Posterior cingulate gyrus (tissue), 11 donors: ENCODE measurements at regions not wholly inside any gene's neighbourhood (a gene's known extent, or its start where the extent isn't known, plus 50 kb on each side); places are given as distances from the start of the nearest gene placed in this dataset.
"Not testable (repeated sequence)": the region's sequence is repeated elsewhere in the genome, so short reads cannot be mapped to it uniquely, and the experiment has no call there.

Experiments used
- DNase-seq, 10 donors: peaks; one replicate each; pipeline versions ENCODE4 v3.0.0 to v3.0.0-alpha.2; 2020 to 2021; ENCODE audit warnings: mixed read lengths in 3 of 10
- intact Hi-C: fragments of 100-400 bp; cut with DNase I; formaldehyde crosslinking; loops from one replicate; pipeline ENCODE4 v1.15.1; 2023

GRCh38 chr10:5268743-5269142, 72.1 kb downstream of the AKR1C4 start:
- intact Hi-C loops, result no loop called here
- no peak for DNase-seq

DNA sequence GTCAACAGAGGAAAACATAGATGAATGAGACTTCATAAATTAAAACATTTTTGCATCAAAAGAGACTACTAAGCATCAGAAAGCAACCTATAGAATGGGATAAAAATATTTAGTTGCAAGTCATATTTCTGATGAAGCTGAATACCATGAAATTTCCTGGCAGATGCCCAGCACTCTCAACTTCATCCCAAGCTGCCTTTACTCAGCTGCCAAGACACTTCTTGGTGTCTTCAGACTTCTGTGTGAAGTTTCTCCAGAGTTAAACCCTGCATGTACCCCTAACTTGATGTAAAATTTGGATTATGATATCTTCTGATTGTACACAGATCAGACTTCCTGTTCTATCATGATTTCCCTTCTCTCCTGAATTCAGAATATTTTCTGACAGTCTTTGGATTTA, 73.2 kb downstream of the AKR1C4 start:
- no peak for DNase-seq
- intact Hi-C loops, result no loop called here

DNA sequence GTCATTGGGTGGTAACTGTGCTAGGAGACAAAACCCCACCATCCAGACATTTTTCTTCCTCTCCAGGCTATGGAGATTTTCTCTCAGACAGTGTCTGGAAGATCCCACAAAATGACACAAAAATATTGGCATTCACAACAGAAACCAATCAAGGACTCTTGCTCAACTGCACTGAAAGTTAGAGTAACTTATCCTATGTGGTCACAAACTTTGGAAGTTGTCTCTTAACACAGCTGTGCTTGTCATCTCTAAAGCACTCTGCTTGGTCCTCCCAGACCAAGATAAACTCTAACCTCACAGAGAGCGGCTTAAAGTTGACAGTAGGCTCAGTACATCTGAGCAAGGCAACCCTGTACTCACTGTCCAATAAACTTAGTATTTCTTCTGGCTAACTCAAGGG, 74.9 kb downstream of the AKR1C4 start:
- intact Hi-C loops, result no loop called here
- DNase-seq, result no peak

- intact Hi-C loops, result no loop called here
- DNase-seq, result no peak
Observed at GRCh38 chr10:5272065-5272803, 75.6 kb downstream of the AKR1C4 start.

GRCh38 chr10:5274795-5275194, 78.2 kb downstream of the AKR1C4 start:
- intact Hi-C loops, result no loop called here
- DNase-seq, result no peak

GRCh38 chr10:5281356-5281755, 83.4 kb upstream of the UCN3 start:
- DNase-seq, result no peak
- intact Hi-C loops, result no loop called here

DNA sequence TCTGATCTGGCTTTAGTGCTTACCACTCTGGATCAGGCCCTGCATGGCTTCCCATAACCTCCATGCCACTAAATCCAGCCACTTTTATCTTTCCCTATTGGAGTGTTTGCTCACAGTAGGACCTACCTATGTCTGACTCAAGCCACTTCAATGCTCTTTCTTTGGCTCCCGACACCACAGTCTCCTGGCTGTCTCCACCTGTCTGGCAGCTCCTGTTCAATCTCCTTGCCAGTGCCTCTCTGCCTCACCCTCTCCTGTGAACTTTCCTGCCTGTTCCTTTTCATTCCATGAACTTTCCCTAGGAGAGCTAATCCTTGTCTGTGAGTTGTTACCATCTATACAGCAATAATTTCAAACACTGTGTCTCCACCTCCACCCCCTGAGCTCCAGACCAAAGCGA, 82.6 kb upstream of the UCN3 start:
- DNase-seq, result no peak
- intact Hi-C loops, result loop anchor here (2.0 kb wide), 1 partner anchor 433 kb away; no protein-coding TSS in a partner anchor

DNA sequence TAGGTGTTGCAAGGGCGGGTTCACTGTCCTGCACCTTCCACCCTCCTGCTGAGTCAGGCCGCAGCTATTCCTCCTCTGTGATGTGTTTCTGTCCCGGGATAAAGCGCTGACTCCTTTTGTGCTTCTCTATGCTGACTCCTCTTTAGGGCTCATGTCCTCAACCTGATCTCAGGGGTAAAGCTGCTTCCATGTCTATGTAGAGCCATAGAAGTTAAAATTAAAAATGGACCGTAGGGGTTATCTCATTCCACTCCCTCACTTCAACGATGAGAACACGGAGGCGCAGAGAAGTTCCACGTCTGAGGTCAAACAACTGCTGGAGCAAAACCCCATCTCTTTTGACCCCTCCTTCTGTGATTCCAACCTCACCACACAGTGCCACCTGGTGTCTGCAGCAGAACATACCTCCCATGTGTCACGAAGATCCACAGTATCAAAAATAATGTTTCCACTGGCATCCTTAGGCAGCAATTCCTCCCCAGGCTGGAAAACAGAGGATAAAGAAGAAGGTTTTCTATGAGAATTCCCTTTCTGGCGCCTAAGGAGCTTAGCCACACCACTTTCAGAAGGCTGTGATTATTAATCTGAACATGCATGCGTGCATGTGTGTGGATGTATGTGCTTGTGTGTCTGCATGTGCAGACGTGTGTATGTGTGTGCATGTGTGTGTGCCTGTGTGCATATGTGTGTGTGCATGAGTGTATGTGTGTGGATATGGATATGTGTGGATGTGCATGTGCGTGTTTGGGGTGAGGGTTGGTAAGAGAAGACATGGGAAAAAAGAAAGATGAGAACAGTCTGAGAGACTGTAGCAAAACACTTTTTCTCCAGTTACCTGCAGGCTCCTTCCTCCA, 81.2 kb upstream of the UCN3 start:
- peak in 3 of 10 donors; percentile 13 to 61 (median 15) for DNase-seq

GRCh38 chr10:5284311-5285057, 80.3 kb upstream of the UCN3 start:
- intact Hi-C loops, result no loop called here
- DNase-seq, result no peak

More for the DNA sequence above, 81.2 kb upstream of the UCN3 start:
- intact Hi-C loops, result loop anchor here (2.0 kb wide), 1 partner anchor 435 kb away; no protein-coding TSS in a partner anchor

DNA sequence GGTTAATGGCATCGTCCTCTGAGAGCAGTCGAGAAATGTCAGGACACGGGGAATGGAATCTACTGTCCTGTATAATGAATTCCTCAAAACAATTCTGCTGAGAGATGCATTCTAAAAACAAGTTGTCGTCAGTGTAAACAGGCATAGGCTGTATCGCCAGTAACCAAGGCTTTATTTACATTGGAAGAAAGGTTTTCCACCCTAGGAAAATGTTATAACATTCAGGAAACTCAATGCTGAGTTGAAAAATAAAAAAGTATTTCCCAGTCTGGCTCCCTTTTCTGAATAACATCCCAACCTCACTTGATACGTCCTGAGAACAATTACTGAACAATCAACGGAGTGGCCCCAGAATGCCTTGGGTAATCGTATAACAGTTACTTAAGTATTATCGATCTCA, 79.6 kb upstream of the UCN3 start:
- intact Hi-C loops, result no loop called here
- no peak for DNase-seq

- no peak for DNase-seq
- intact Hi-C loops, result no loop called here
Observed at GRCh38 chr10:5288359-5288758, 76.4 kb upstream of the UCN3 start.

GRCh38 chr10:5289228-5289627, 75.5 kb upstream of the UCN3 start:
- intact Hi-C loops, DNase-seq: not testable (repeated sequence)

GRCh38 chr10:5291501-5292195, 73.1 kb upstream of the UCN3 start:
- intact Hi-C loops, result no loop called here
- no peak for DNase-seq

GRCh38 chr10:5292196-5292735, 72.5 kb upstream of the UCN3 start:
- DNase-seq, result no peak
- intact Hi-C loops, result no loop called here

DNA sequence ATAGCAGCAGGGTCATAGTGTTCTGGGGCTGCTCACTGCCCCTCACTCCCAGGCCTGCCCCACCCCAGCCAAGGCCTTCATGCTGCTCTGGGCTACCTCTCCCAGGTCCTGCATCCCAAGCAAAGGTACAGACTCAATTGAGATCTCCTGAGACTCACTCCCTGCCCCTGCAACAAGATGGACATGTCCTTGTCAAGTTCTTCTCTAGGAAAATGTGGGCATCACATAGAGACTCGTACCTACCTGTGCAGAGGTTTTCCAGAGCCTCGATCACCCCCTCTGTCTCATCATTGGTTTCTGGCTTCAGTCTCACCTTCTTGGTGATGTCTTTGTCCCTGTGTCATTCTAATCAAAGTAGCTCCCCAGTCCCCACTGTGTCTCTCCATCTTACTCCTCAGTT, 71.8 kb upstream of the UCN3 start:
- intact Hi-C loops, result not testable (repeated sequence)
- DNase-seq, result peak in 1 of 10 donors; percentile 86

DNA sequence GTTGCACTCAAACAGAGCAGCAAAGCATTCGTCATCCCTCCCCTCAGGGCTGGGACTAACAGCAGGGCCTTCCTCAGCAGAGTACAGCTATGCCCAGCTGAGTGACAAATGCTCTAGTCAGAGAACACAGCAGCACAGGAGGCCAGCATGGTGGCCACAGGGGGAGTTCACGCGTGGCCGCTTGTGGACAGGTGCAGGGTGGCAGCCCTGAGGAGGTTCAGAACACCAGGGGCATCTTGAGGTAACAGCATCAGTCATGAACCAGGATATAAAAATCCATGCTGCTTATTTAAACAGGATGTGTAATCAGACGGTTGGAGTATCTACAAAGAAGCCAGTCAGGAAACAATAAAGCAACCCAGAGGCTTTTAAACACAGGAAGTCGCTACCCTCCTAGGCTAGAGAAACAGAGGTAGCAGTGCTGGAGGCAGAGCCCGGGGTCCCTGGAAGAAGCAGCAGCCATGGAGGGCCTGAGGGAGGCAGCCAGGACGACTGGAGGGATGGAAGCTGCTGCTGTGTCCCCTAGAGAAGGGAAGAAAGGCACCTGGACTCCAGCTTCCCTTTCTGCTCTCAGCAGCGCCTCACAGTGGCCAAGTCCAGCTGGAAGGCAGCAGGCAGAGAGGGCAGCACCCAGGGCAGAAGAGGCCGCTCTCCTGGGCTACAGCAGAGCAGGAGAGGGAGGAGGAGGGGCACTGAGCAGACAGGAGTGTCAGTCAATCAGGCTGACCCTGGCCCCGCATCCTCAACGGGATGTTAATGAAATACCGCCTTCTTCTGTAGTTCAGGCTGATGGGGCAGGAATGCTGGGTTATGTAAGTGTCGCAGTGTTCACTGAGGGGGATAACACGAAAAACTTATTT, 70.8 kb upstream of the UCN3 start:
- no peak for DNase-seq
- intact Hi-C loops, result no loop called here

GRCh38 chr10:5297466-5297865, 67.3 kb upstream of the UCN3 start:
- DNase-seq, result no peak
- intact Hi-C loops, result no loop called here

DNA sequence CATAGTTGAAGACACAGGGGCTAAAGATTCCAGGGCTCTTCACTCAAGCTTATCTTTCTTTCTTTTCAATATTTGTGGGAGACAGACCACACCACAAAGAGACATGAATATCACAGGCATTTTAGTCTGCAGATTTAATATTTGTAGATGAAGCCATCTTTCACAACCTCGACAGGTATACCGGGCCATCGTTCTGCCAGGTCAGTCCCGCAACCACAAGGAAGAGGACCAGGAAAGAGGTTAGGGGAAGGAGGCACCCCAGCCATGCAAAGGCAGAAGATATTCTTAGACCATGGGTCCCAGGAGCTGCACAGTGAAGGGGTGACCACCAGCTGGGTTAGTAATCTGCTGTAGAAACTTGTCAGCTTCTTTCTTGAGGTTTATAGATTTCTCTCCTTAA, 66.8 kb upstream of the UCN3 start:
- no peak for DNase-seq
- intact Hi-C loops, result no loop called here

DNA sequence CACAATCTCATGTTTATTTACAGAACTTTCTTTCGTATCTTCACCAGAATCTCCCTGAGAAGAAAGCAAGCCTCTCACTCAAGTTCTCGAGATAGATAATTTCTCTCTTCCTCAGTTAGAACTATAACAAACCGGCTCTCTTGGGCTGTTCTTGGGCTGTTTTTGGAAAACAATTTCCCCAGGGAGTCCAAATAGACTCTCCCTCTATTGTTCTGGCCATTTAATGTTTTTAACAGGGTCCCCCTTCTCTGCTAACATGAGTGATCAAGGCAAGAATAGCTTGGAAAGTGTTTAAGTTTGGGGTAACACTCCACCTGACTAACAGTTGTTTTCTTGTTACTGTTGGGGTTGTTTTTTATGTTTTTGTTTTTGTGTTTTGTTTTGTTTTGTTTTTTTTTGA, 64.8 kb upstream of the UCN3 start:
- intact Hi-C loops, result no loop called here
- DNase-seq, result no peak
